ENCODE measurements at regions not wholly inside any gene's neighbourhood (a gene's known extent, or its start where the extent isn't known, plus 50 kb on each side); places are given as distances from the start of the nearest gene placed in this dataset.

GRCh38 chr7:118642396-118642795 lies 417.9 kb downstream of the ANKRD7 start:
- no peak for DNase-seq (ENCODE audit: low read depth in 2 of 2)
- TF ChIP-seq CTCF (IDR thresholded peaks at IDR 0.05; ENCODE audit: low read depth, low read length): no peak

GRCh38 chr7:118644346-118644745 lies 419.8 kb downstream of the ANKRD7 start:
- no peak overlapping the region for H3K4me3 ChIP-seq (replicated peaks in 1 of 2; ENCODE audit: low read depth in 2 of 2, low read length in 2 of 2)
- no peak for TF ChIP-seq CTCF (IDR thresholded peaks at IDR 0.05; ENCODE audit: low read depth, low read length)
- DNase-seq (ENCODE audit: low read depth in 2 of 2): no peak

More at GRCh38 chr7:118642396-118642795, 417.9 kb downstream of the ANKRD7 start:
- H3K4me3 ChIP-seq (replicated peaks in 1 of 2; ENCODE audit: low read depth in 2 of 2, low read length in 2 of 2): no peak overlapping the region

- TF ChIP-seq CTCF (IDR thresholded peaks at IDR 0.05; ENCODE audit: low read depth, low read length): no peak
- no peak overlapping the region for H3K4me3 ChIP-seq (replicated peaks in 1 of 2; ENCODE audit: low read depth in 2 of 2, low read length in 2 of 2)
- DNase-seq (ENCODE audit: low read depth in 2 of 2): no peak
Observed at GRCh38 chr7:118648002-118648401, 423.5 kb downstream of the ANKRD7 start.

GRCh38 chr7:118657391-118658005 lies 433.0 kb downstream of the ANKRD7 start:
- H3K4me3 ChIP-seq (replicated peaks in 1 of 2; ENCODE audit: low read depth in 2 of 2, low read length in 2 of 2): no peak overlapping the region
- DNase-seq (ENCODE audit: low read depth in 2 of 2): no peak
- TF ChIP-seq CTCF (IDR thresholded peaks at IDR 0.05; ENCODE audit: low read depth, low read length): no peak

GRCh38 chr7:118662266-118662665 lies 437.8 kb downstream of the ANKRD7 start:
- H3K4me3 ChIP-seq (replicated peaks in 1 of 2; ENCODE audit: low read depth in 2 of 2, low read length in 2 of 2): no peak overlapping the region
- no peak for DNase-seq (ENCODE audit: low read depth in 2 of 2)
- TF ChIP-seq CTCF (IDR thresholded peaks at IDR 0.05; ENCODE audit: low read depth, low read length): no peak

GRCh38 chr7:118664498-118664897 lies 440.0 kb downstream of the ANKRD7 start:
- TF ChIP-seq CTCF (IDR thresholded peaks at IDR 0.05; ENCODE audit: low read depth, low read length): no peak
- no peak overlapping the region for H3K4me3 ChIP-seq (replicated peaks in 1 of 2; ENCODE audit: low read depth in 2 of 2, low read length in 2 of 2)
- DNase-seq (ENCODE audit: low read depth in 2 of 2): no peak

GRCh38 chr7:118671149-118671548 lies 446.6 kb downstream of the ANKRD7 start:
- DNase-seq (ENCODE audit: low read depth in 2 of 2): no peak
- no peak overlapping the region for H3K4me3 ChIP-seq (replicated peaks in 1 of 2; ENCODE audit: low read depth in 2 of 2, low read length in 2 of 2)
- no peak for TF ChIP-seq CTCF (IDR thresholded peaks at IDR 0.05; ENCODE audit: low read depth, low read length)
